Colonic mucosa (tissue), 4 donors: ENCODE measurements at regions not wholly inside any gene's neighbourhood (a gene's known extent, or its start where the extent isn't known, plus 50 kb on each side); places are given as distances from the start of the nearest gene placed in this dataset.

Source experiments
- DNase-seq: peaks from one replicate; pipeline ENCODE4 v3.0.0-alpha.2; 2020
- H3K27ac ChIP-seq: fragments of 200-600 bp; one replicate; pipeline ENCODE4 v1.8.0; 2021
- H3K27me3 ChIP-seq: fragments of 200-600 bp; one replicate; pipeline ENCODE4 v1.8.0; 2021
- H3K36me3 ChIP-seq: fragments of 200-600 bp; one replicate; pipeline ENCODE4 v1.8.0; 2021
- H3K4me1 ChIP-seq: fragments of 200-600 bp; one replicate; pipeline ENCODE4 v1.8.0; 2021; ENCODE audit warnings: mild to moderate bottlenecking
- H3K4me3 ChIP-seq: fragments of 200-600 bp; one replicate; pipeline ENCODE4 v1.8.0; 2021
- H3K9ac ChIP-seq, 2 donors: one replicate each; pipeline ENCODE4 v1.7.0; 2013; ENCODE audit warnings: control low read depth in 2 of 2, low read depth in 2 of 2, low read length in 2 of 2
- H3K9me3 ChIP-seq: fragments of 200-600 bp; one replicate; pipeline ENCODE4 v1.8.0; 2021
- intact Hi-C: fragments of 100-400 bp; cut with DNase I; formaldehyde crosslinking; loops from one replicate; pipeline ENCODE4 v1.14.1; 2022
- TF ChIP-seq, protein P1 (sequence below): fragments of 200-600 bp; IDR thresholded peaks from one replicate; pipeline ENCODE4 v1.8.0; 2022; ENCODE audit warnings: antibody characterized with exemption, mild to moderate bottlenecking
- donor health status: healthy.
- donor health status: DM: no; HTN: no; CAD: no.
- donor health status: DM: no; HTN: no; CAD: no.

DNA sequence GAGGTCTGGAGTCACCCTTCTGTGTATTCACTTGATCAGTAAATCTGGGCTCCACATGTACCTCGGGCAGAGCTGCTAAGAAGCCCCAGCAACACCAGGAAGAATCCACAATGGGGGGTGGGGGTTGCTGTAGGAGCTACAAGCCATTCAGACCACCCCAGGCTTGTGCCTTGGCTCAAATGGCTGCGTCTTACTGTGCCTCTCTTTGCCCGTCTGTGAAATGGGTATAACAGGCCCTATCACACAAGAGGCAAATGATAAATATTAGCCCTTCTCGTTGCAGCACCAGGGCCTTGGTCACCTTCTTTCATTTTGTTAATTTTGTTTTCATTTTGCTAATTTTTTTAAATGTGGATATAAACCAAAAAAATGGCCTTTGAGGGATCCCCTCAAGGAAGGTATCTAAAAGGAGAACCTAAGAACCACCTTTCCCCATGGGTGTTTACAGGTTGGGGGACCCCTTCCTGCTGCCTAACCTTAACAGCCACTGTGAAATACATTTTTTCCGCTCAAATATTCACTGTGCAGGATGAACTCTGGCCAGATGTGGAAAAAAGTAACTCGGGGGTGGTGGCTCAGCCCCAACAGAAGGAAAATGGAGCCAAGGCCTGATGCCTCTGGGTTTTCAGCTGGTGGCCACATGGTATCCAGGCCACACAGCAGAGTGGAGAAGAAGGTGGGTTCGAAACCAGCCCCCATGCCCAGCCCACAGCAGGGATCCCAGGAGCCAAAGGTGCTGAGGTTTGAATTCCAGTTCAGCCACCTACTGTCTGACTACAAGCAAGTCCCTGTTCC, 284.0 kb downstream of the MN1 start:
- intact Hi-C loops: no loop called here

DNA sequence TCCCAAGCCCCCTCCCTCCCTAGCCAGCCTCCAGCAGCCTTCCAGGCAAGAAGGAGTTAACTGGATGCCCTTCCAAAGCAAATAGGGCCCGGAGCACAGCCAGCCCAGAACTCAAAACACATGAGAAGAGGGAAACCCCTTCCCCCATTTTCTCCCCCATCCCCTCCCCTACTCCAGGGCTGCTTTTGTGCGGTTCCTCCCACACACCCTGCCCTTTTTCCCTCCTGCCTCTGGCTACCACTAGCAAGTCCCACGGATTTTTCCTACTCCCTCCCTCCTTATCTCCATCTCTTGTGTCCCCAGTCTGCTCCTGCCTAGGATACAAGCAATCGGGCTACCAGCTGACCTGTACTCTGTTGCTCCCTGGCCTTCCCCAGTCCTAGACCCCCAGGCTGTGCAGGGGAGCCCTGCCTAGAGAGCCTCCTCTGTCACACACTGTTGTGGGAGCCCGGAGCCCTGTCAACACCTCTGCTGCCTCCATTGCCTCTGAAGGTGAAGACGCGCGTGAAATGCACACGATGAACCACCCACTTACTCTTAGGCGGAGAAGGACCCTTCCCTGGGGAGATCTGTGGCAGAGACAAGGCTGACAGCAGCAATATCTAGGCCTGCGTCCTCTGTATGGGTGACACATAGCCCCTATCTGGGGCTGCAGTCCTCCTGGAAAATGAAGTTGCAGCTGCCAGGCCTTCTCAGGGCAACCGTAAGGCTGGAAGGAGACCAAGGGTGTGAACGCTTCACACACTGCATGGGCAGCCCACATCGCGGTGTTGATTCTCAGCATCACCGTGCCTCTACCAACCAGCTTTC, 282.8 kb downstream of the MN1 start:
- DNase-seq: no peak
- TF ChIP-seq, protein P1, sequence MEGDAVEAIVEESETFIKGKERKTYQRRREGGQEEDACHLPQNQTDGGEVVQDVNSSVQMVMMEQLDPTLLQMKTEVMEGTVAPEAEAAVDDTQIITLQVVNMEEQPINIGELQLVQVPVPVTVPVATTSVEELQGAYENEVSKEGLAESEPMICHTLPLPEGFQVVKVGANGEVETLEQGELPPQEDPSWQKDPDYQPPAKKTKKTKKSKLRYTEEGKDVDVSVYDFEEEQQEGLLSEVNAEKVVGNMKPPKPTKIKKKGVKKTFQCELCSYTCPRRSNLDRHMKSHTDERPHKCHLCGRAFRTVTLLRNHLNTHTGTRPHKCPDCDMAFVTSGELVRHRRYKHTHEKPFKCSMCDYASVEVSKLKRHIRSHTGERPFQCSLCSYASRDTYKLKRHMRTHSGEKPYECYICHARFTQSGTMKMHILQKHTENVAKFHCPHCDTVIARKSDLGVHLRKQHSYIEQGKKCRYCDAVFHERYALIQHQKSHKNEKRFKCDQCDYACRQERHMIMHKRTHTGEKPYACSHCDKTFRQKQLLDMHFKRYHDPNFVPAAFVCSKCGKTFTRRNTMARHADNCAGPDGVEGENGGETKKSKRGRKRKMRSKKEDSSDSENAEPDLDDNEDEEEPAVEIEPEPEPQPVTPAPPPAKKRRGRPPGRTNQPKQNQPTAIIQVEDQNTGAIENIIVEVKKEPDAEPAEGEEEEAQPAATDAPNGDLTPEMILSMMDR: no peak
- no peaks in the 10 kb centered on the region for H3K36me3 ChIP-seq
- H3K9me3 ChIP-seq: no peaks in the 10 kb centered on the region
- intact Hi-C loops: no loop called here
- H3K4me3 ChIP-seq: no peak overlapping the region
- no peak overlapping the region for H3K9ac ChIP-seq
- no peak overlapping the region for H3K27ac ChIP-seq
- no peaks in the 10 kb centered on the region for H3K27me3 ChIP-seq
- no peaks in the 10 kb centered on the region for H3K4me1 ChIP-seq

More for the DNA sequence above, 284.0 kb downstream of the MN1 start:
- no peaks in the 10 kb centered on the region for H3K4me1 ChIP-seq
- H3K4me3 ChIP-seq: no peak overlapping the region
- H3K36me3 ChIP-seq: no peaks in the 10 kb centered on the region
- H3K27ac ChIP-seq: no peak overlapping the region
- TF ChIP-seq, protein P1: no peak
- no peak overlapping the region for H3K9ac ChIP-seq
- DNase-seq: no peak
- H3K27me3 ChIP-seq: no peaks in the 10 kb centered on the region
- H3K9me3 ChIP-seq: no peaks in the 10 kb centered on the region

DNA sequence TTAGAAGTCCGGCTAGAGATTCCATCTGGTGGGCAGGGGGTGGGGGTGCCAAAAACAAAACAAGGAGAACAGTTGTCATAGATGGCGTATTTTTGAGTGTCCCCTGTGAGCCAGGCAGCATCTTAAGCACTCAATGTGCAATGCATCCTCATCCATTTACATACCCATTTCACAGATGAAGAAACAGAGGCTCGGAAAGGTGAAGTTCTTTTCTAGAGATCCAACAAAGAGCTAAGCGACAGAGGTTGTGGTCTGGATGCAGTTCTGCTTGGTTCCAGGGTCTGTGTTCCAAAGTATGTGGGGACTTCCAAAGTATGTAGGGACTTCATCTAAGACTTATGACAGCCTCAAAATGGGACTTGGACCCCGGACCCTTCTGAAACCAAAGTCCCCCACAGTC, 277.8 kb downstream of the MN1 start:
- H3K4me1 ChIP-seq: no peaks in the 10 kb centered on the region
- DNase-seq: no peak
- no peak overlapping the region for H3K27ac ChIP-seq
- TF ChIP-seq, protein P1: no peak
- no peak overlapping the region for H3K9ac ChIP-seq
- no peaks in the 10 kb centered on the region for H3K9me3 ChIP-seq
- no peaks in the 10 kb centered on the region for H3K36me3 ChIP-seq
- no peak overlapping the region for H3K4me3 ChIP-seq
- no peaks in the 10 kb centered on the region for H3K27me3 ChIP-seq
- intact Hi-C loops: no loop called here

DNA sequence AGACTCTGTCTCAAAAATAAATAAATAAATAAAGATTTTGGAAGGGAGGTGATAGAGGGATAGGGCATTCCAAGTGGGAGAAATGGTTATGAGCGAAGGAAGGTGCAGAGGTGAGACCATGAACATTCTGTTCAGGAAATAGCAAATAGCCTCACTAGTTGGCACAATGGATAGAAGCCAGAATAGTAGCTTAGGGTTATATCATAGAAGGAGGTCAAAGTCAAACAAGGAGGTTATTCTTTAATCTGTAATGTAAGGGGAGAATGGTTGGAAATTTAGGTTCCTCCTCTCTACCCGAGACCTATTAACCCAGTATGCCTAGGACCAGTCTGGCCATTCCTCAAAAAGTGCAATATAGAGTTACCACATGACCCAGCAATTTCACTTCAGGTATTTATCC, 275.8 kb downstream of the MN1 start:
- TF ChIP-seq, protein P1: no peak

GRCh38 chr22:27526901-27527300, 274.7 kb downstream of the MN1 start:
- Histone ChIP-seq H3K4me1 (no peaks in the 10 kb centered on the region), H3K27ac (no peak overlapping the region), H3K9ac (no peak overlapping the region), H3K4me3 (no peak overlapping the region), H3K27me3 (no peaks in the 10 kb centered on the region), H3K36me3 (no peaks in the 10 kb centered on the region), H3K9me3 (no peaks in the 10 kb centered on the region)
- no peak for DNase-seq
- intact Hi-C loops: no loop called here
- TF ChIP-seq, protein P1: no peak

More for the DNA sequence above, 275.8 kb downstream of the MN1 start:
- H3K4me1 ChIP-seq: no peaks in the 10 kb centered on the region
- H3K9me3 ChIP-seq: no peaks in the 10 kb centered on the region
- no peaks in the 10 kb centered on the region for H3K36me3 ChIP-seq
- no peak overlapping the region for H3K9ac ChIP-seq
- H3K4me3 ChIP-seq: no peak overlapping the region
- no peak overlapping the region for H3K27ac ChIP-seq
- intact Hi-C loops: no loop called here
- no peak for DNase-seq
- H3K27me3 ChIP-seq: no peaks in the 10 kb centered on the region
